Osteocyte (in vitro differentiated cells): ENCODE measurements at regions not wholly inside any gene's neighbourhood (a gene's known extent, or its start where the extent isn't known, plus 50 kb on each side); places are given as distances from the start of the nearest gene placed in this dataset.

Experiments
- DNase-seq: peaks from one replicate; pipeline ENCODE4 v3.0.0; 2021; ENCODE audit warnings: mixed read lengths; ENCODE audit not compliant: unreplicated experiment; ENCODE audit errors: extremely low spot score
- H3K27ac Mint-ChIP-seq: one replicate; pipeline ENCODE4 v1.8.0; 2021; ENCODE audit warnings: mild to moderate bottlenecking, mixed read lengths; ENCODE audit not compliant: unreplicated experiment
- H3K27me3 Mint-ChIP-seq: one replicate; pipeline ENCODE4 v1.8.0; 2021; ENCODE audit warnings: mixed read lengths; ENCODE audit not compliant: unreplicated experiment
- H3K36me3 Mint-ChIP-seq: one replicate; pipeline ENCODE4 v1.8.0; 2021; ENCODE audit warnings: mixed read lengths; ENCODE audit not compliant: unreplicated experiment
- H3K4me1 Mint-ChIP-seq: one replicate; pipeline ENCODE4 v1.8.0; 2021; ENCODE audit warnings: mixed read lengths; ENCODE audit not compliant: unreplicated experiment
- H3K4me3 Mint-ChIP-seq: one replicate; pipeline ENCODE4 v1.8.0; 2021; ENCODE audit warnings: mild to moderate bottlenecking, moderate library complexity, mixed read lengths; ENCODE audit not compliant: unreplicated experiment
- H3K9me3 Mint-ChIP-seq: one replicate; pipeline ENCODE4 v1.8.0; 2021; ENCODE audit warnings: mixed read lengths; ENCODE audit not compliant: unreplicated experiment
- CTCF ChIP-seq: fragments of 200-600 bp; sonication (generic); IDR thresholded peaks from 2 replicates; pipeline ENCODE4 v1.5.0; 2021; ENCODE audit warnings: antibody characterized with exemption, mild to moderate bottlenecking, moderate library complexity

- Mint-ChIP-seq H3K27ac (no peak overlapping the region), H3K9me3 (peaks cover 5% of the 10 kb centered on the region), H3K4me1 (peaks cover 3% of the 10 kb centered on the region), H3K36me3 (no peaks in the 10 kb centered on the region), H3K27me3 (no peaks in the 10 kb centered on the region), H3K4me3 (no peak overlapping the region)
- no peak for TF ChIP-seq CTCF
- no peak for DNase-seq
Observed at GRCh38 chr6:97632341-97632740, 349.3 kb upstream of the MMS22L start.

- Mint-ChIP-seq H3K27ac (no peak overlapping the region), H3K4me1 (no peaks in the 10 kb centered on the region), H3K9me3 (peaks cover 30% of the 10 kb centered on the region), H3K27me3 (no peaks in the 10 kb centered on the region), H3K36me3 (no peaks in the 10 kb centered on the region), H3K4me3 (no peak overlapping the region)
- TF ChIP-seq CTCF: no peak
- DNase-seq: no peak
Observed at GRCh38 chr6:97639702-97640101, 356.7 kb upstream of the MMS22L start.

- Mint-ChIP-seq H3K4me1 (no peaks in the 10 kb centered on the region), H3K36me3 (no peaks in the 10 kb centered on the region), H3K9me3 (peaks cover 16% of the 10 kb centered on the region), H3K27me3 (peaks cover 3% of the 10 kb centered on the region), H3K27ac (no peak overlapping the region), H3K4me3 (no peak overlapping the region)
- TF ChIP-seq CTCF: no peak
- no peak for DNase-seq
Observed at GRCh38 chr6:97644353-97644752, 361.3 kb upstream of the MMS22L start.

- H3K4me3 Mint-ChIP-seq: no peak overlapping the region
- H3K27me3 Mint-ChIP-seq: peaks cover 3% of the 10 kb centered on the region
- no peak for DNase-seq
- no peak overlapping the region for H3K27ac Mint-ChIP-seq
- TF ChIP-seq CTCF: no peak
- no peaks in the 10 kb centered on the region for H3K36me3 Mint-ChIP-seq
- peaks cover 2% of the 10 kb centered on the region for H3K9me3 Mint-ChIP-seq
- H3K4me1 Mint-ChIP-seq: no peaks in the 10 kb centered on the region
Observed at GRCh38 chr6:97645757-97646156, 362.7 kb upstream of the MMS22L start.

- no peak overlapping the region for H3K4me3 Mint-ChIP-seq
- no peak for TF ChIP-seq CTCF
- no peaks in the 10 kb centered on the region for H3K36me3 Mint-ChIP-seq
- no peaks in the 10 kb centered on the region for H3K4me1 Mint-ChIP-seq
- no peaks in the 10 kb centered on the region for H3K27me3 Mint-ChIP-seq
- DNase-seq: no peak
- no peaks in the 10 kb centered on the region for H3K9me3 Mint-ChIP-seq
- no peak overlapping the region for H3K27ac Mint-ChIP-seq
Observed at GRCh38 chr6:97653076-97653475, 370.1 kb upstream of the MMS22L start.
